ENCODE measurements at regions not wholly inside any gene's neighbourhood (a gene's known extent, or its start where the extent isn't known, plus 50 kb on each side); places are given as distances from the start of the nearest gene placed in this dataset.

DNA sequence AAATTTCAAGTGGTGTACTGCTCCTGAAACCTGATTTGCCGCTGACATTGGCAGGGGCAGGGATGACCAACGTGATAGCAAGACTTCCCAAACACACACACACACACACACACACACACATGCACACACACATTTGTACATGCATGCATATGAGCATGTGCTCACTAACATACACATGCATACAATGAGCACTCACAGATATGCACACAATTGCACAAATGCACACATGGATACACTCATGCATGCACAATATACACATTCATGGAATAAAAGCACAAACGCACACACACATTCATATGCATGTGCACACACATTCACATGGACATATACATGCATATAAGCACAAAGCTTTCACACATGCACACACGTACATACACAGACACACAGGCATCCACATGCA, 181.2 kb upstream of the ZNF618 start:
- Histone ChIP-seq H3K4me1 (replicated peaks in 1 of 4; ENCODE audit: control insufficient read depth in 3 of 4, insufficient read depth in 4 of 4, low read length in 3 of 4) (no peaks in the 10 kb centered on the region; a peak in 1 of 7 replicates), H3K27me3 (replicated peaks in 1 of 4; ENCODE audit: control insufficient read depth in 3 of 4, extremely low read depth in 1 of 4, insufficient read depth in 3 of 4, low read length in 3 of 4) (no peaks in the 10 kb centered on the region; a peak in 2 of 7 replicates), H2BK120ac (replicated peaks; ENCODE audit: low read depth, low read length) (no peak overlapping the region), H4K8ac (ENCODE audit: extremely low read depth, insufficient read depth, low read length) (no peak overlapping the region), H3K23ac (ENCODE audit: insufficient read length) (no peak overlapping the region), H3K9me3 (ENCODE audit: insufficient read depth in 2 of 2, low read depth in 1 of 2, low read length in 1 of 2) (no peaks in the 10 kb centered on the region), H2BK20ac (ENCODE audit: low read length) (no peak overlapping the region), H3K9ac (replicated peaks in 1 of 4; ENCODE audit: extremely low read depth in 1 of 4, low read depth in 3 of 4, low read length in 3 of 4) (no peak overlapping the region), H3K4me3 (ENCODE audit: extremely low read depth in 1 of 4, insufficient read depth in 2 of 4, low read depth in 3 of 4, low read length in 4 of 4) (no peak overlapping the region), H2AK5ac (ENCODE audit: low read depth, low read length) (no peak overlapping the region), H3K4ac (replicated peaks; ENCODE audit: insufficient read length, low read depth, low read length) (no peak overlapping the region), H3K4me2 (ENCODE audit: insufficient read depth in 1 of 2, low read depth in 2 of 2, low read length in 2 of 2) (no peak overlapping the region), H3K23me2 (ENCODE audit: low read depth, low read length) (peaks cover 2% of the 10 kb centered on the region; the same call in 1 of the 2 replicates), H4K5ac (ENCODE audit: insufficient read length, low read depth, low read length) (no peak overlapping the region), H2BK12ac (ENCODE audit: low read depth, low read length) (no peak overlapping the region), H3K18ac (ENCODE audit: extremely low read depth, low read length) (no peak overlapping the region), H2AFZ (ENCODE audit: low read length) (no peak overlapping the region), H3K36me3 (ENCODE audit: control insufficient read depth in 2 of 4, insufficient read depth in 4 of 4, low read length in 3 of 4) (no peaks in the 10 kb centered on the region), H2BK5ac (ENCODE audit: low read depth, low read length) (no peak overlapping the region), H4K20me1 (replicated peaks in 1 of 2; ENCODE audit: control insufficient read depth in 1 of 2, insufficient read depth in 2 of 2, low read length in 2 of 2) (no peaks in the 10 kb centered on the region), H4K91ac (replicated peaks; ENCODE audit: insufficient read length, low read length) (no peak overlapping the region), H3K79me1 (ENCODE audit: low read depth, low read length) (no peaks in the 10 kb centered on the region), H3K79me2 (ENCODE audit: control insufficient read depth in 1 of 2, insufficient read depth in 2 of 2, low read length in 2 of 2) (no peaks in the 10 kb centered on the region), H3K56ac (replicated peaks; ENCODE audit: insufficient read length, low read depth, low read length) (no peak overlapping the region), H3K14ac (ENCODE audit: insufficient read length) (no peak overlapping the region), H3K27ac (ENCODE audit: low read depth, low read length) (no peak overlapping the region), H2BK15ac (ENCODE audit: low read length) (no peak overlapping the region)
- DNase-seq (ENCODE audit: low read depth in 1 of 2, low spot score in 2 of 2) (no peak), FAIRE-seq (no peak)
- CTCF ChIA-PET (ENCODE audit: partially characterized antibody): interaction anchor here (0.9 to 1.4 kb wide), 2 partner anchors 13 to 39 kb away, joined by 3 to 6 read pairs; no protein-coding TSS in a partner anchor
- WGBS, 2 experiments (ENCODE audit: extremely low coverage in 1 of 2, insufficient coverage in 1 of 2, insufficient read length in 1 of 2, insufficient replicate concordance in 2 of 2, low coverage in 1 of 2, low lambda C conversion rate in 2 of 2, missing lambda C conversion rate in 1 of 2): 90% methylated on average over 4 of the region's 4 CpGs; no CpG with 5 or more reads in 1 of the 2 experiments
- POLR2A ChIA-PET (ENCODE audit: partially characterized antibody): interaction anchor here (0.6 kb wide), 1 partner anchor 78 kb away, joined by 3 read pairs; no protein-coding TSS in a partner anchor
- TF ChIP-seq CHD2 (IDR thresholded peaks at IDR 0.05; ENCODE audit: low read length): no peak
- TF ChIP-seq TBP (IDR thresholded peaks at IDR 0.05; ENCODE audit: low read depth, low read length): no peak
- TF ChIP-seq SP4 (IDR thresholded peaks at IDR 0.05; ENCODE audit: low read length): no peak
- TF ChIP-seq RXRA (IDR thresholded peaks at IDR 0.05; ENCODE audit: insufficient read depth, low read depth, low read length): no peak
- no peak for TF ChIP-seq CBX8 (IDR thresholded peaks at IDR 0.05; ENCODE audit: borderline replicate concordance, low read depth, low read length)
- TF ChIP-seq CTBP2 (IDR thresholded peaks at IDR 0.05; ENCODE audit: borderline replicate concordance, insufficient read depth, insufficient read length, low read length): no peak
- TF ChIP-seq POLR2A (IDR thresholded peaks at IDR 0.05; ENCODE audit: control extremely low read depth in 1 of 2, low read depth in 2 of 2, low read length in 2 of 2): no peak
